ENCODE measurements at regions not wholly inside any gene's neighbourhood (a gene's known extent, or its start where the extent isn't known, plus 50 kb on each side); places are given as distances from the start of the nearest gene placed in this dataset.

DNA sequence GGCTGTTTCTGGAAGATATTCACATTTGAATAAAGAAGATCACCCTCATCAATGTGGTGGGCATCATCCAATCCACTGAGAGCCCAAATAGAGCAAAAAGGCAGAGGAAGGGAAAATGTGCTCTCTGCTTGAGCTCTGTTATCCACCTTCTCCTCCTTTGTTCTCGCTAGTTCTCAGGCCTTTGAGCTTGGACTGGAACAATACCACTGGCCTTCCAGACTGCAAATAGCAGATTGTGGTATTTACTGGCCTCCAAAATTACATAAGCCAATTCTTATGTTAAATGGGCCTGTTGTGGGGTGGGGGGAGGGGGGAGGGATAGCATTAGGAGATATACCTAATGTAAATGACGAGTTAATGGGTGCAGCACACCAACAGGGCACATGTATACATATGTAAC is 219.3 kb downstream of the C1orf94 start:
- Histone ChIP-seq H2AFZ (ENCODE audit: low read depth, low read length) (no peak overlapping the region), H3K79me2 (ENCODE audit: low read length) (no peaks in the 10 kb centered on the region), H4K20me1 (ENCODE audit: insufficient read depth, low read length) (no peaks in the 10 kb centered on the region), H3K36me3 (replicated peaks; ENCODE audit: low read depth, low read length) (no peaks in the 10 kb centered on the region), H3K4me2 (ENCODE audit: low read length) (no peak overlapping the region), H3K27me3 (ENCODE audit: low read depth, low read length) (no peaks in the 10 kb centered on the region), H3K27ac (ENCODE audit: low read length) (no peak overlapping the region), H3K4me1 (ENCODE audit: low read length) (peaks cover 10% of the 10 kb centered on the region), H3K4me3 (ENCODE audit: low read length) (no peak overlapping the region), H3K9me3 (ENCODE audit: insufficient read depth, low read length) (no peaks in the 10 kb centered on the region), H3K9ac (ENCODE audit: low read length) (no peak overlapping the region)
- TF ChIP-seq, protein P1, sequence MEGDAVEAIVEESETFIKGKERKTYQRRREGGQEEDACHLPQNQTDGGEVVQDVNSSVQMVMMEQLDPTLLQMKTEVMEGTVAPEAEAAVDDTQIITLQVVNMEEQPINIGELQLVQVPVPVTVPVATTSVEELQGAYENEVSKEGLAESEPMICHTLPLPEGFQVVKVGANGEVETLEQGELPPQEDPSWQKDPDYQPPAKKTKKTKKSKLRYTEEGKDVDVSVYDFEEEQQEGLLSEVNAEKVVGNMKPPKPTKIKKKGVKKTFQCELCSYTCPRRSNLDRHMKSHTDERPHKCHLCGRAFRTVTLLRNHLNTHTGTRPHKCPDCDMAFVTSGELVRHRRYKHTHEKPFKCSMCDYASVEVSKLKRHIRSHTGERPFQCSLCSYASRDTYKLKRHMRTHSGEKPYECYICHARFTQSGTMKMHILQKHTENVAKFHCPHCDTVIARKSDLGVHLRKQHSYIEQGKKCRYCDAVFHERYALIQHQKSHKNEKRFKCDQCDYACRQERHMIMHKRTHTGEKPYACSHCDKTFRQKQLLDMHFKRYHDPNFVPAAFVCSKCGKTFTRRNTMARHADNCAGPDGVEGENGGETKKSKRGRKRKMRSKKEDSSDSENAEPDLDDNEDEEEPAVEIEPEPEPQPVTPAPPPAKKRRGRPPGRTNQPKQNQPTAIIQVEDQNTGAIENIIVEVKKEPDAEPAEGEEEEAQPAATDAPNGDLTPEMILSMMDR (IDR thresholded peaks at IDR 0.05; ENCODE audit: low read depth, low read length), result no peak
- no peak for TF ChIP-seq EZH2phosphoT487 (IDR thresholded peaks at IDR 0.05; ENCODE audit: low read depth)

GRCh38 chr1:34398241-34398915 is 221.7 kb downstream of the C1orf94 start:
- H4K20me1 ChIP-seq (ENCODE audit: insufficient read depth, low read length), result no peaks in the 10 kb centered on the region
- no peak overlapping the region for H3K27ac ChIP-seq (ENCODE audit: low read length)
- no peaks in the 10 kb centered on the region for H3K36me3 ChIP-seq (replicated peaks; ENCODE audit: low read depth, low read length)
- H3K79me2 ChIP-seq (ENCODE audit: low read length), result no peaks in the 10 kb centered on the region
- peaks cover 14% of the 10 kb centered on the region for H3K4me1 ChIP-seq (ENCODE audit: low read length)
- H2AFZ ChIP-seq (ENCODE audit: low read depth, low read length), result no peak overlapping the region
- no peak overlapping the region for H3K4me3 ChIP-seq (ENCODE audit: low read length)
- no peak overlapping the region for H3K4me2 ChIP-seq (ENCODE audit: low read length)
- no peaks in the 10 kb centered on the region for H3K9me3 ChIP-seq (ENCODE audit: insufficient read depth, low read length)
- TF ChIP-seq, protein P1 (IDR thresholded peaks at IDR 0.05; ENCODE audit: low read depth, low read length), result no peak
- no peak for TF ChIP-seq EZH2phosphoT487 (IDR thresholded peaks at IDR 0.05; ENCODE audit: low read depth)
- H3K27me3 ChIP-seq (ENCODE audit: low read depth, low read length), result no peaks in the 10 kb centered on the region
- H3K9ac ChIP-seq (ENCODE audit: low read length), result no peak overlapping the region

DNA sequence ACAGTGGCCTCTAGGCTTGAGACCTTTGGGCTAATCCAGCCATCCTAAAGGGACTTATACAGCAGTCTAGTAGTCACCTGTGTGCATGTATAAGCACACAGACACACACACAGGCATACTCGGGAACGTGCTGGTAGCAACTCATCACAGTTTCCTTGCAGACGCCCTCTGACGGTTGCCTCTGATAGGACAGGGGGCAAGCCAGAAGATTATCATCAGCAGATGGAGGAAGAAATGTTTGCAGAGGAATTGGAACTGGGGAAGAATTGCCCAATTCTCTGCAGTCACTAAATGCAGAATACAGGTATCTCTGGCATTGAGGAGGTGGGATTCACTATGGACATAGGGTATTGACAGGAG is 222.2 kb downstream of the C1orf94 start:
- H3K9me3 ChIP-seq (ENCODE audit: insufficient read depth, low read length), result no peaks in the 10 kb centered on the region
- H4K20me1 ChIP-seq (ENCODE audit: insufficient read depth, low read length), result no peaks in the 10 kb centered on the region
- H3K9ac ChIP-seq (ENCODE audit: low read length), result no peak overlapping the region
- no peaks in the 10 kb centered on the region for H3K27me3 ChIP-seq (ENCODE audit: low read depth, low read length)
- no peak overlapping the region for H2AFZ ChIP-seq (ENCODE audit: low read depth, low read length)
- no peak overlapping the region for H3K27ac ChIP-seq (ENCODE audit: low read length)
- H3K4me3 ChIP-seq (ENCODE audit: low read length), result no peak overlapping the region
- TF ChIP-seq EZH2phosphoT487 (IDR thresholded peaks at IDR 0.05; ENCODE audit: low read depth), result no peak
- TF ChIP-seq, protein P1 (IDR thresholded peaks at IDR 0.05; ENCODE audit: low read depth, low read length), result peak; percentile 14
- peaks cover 14% of the 10 kb centered on the region for H3K4me1 ChIP-seq (ENCODE audit: low read length)
- no peak overlapping the region for H3K4me2 ChIP-seq (ENCODE audit: low read length)
- H3K36me3 ChIP-seq (replicated peaks; ENCODE audit: low read depth, low read length), result no peaks in the 10 kb centered on the region
- H3K79me2 ChIP-seq (ENCODE audit: low read length), result no peaks in the 10 kb centered on the region

DNA sequence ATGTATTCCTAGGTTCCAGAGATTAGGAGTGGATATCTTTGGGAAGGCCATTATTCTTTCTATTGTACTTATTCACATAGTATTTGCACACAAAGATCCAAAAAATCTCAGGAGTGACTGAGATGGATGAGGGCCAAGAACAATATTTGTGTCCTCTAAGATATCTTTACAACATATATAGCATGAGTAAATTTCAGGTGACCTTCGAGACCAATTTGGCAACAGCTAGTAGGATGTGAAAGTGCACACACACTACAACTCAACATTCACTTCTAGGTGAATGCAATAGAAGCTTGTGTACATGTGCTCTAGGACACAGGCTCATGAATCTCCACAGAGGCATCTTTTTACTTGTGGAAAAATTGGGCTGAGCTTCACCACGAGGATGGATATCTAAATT is 224.0 kb downstream of the C1orf94 start:
- no peak for TF ChIP-seq EZH2phosphoT487 (IDR thresholded peaks at IDR 0.05; ENCODE audit: low read depth)
- TF ChIP-seq, protein P1 (IDR thresholded peaks at IDR 0.05; ENCODE audit: low read depth, low read length), result no peak
- no peak overlapping the region for H3K4me3 ChIP-seq (ENCODE audit: low read length)
- H3K27me3 ChIP-seq (ENCODE audit: low read depth, low read length), result no peaks in the 10 kb centered on the region
- no peak overlapping the region for H3K27ac ChIP-seq (ENCODE audit: low read length)
- H3K4me2 ChIP-seq (ENCODE audit: low read length), result no peak overlapping the region
- no peaks in the 10 kb centered on the region for H4K20me1 ChIP-seq (ENCODE audit: insufficient read depth, low read length)
- no peaks in the 10 kb centered on the region for H3K36me3 ChIP-seq (replicated peaks; ENCODE audit: low read depth, low read length)
- H2AFZ ChIP-seq (ENCODE audit: low read depth, low read length), result no peak overlapping the region
- no peak overlapping the region for H3K9ac ChIP-seq (ENCODE audit: low read length)
- no peaks in the 10 kb centered on the region for H3K9me3 ChIP-seq (ENCODE audit: insufficient read depth, low read length)
- H3K4me1 ChIP-seq (ENCODE audit: low read length), result peaks cover 14% of the 10 kb centered on the region
- H3K79me2 ChIP-seq (ENCODE audit: low read length), result no peaks in the 10 kb centered on the region

All from OCI-LY3 (cell line).